IMR-90 (cell line): ENCODE measurements at regions not wholly inside any gene's neighbourhood (a gene's known extent, or its start where the extent isn't known, plus 50 kb on each side); places are given as distances from the start of the nearest gene placed in this dataset.

Experiments
- ATAC-seq: fragments of 200-7000 bp; cut with Tn5 transposase; 2 replicates; pipeline ENCODE4 v1.9.1; 2020; ENCODE audit warnings: low read depth, mild to moderate bottlenecking, moderate library complexity
- BruUV-seq: library from RNA; stranded (reverse); fragments of 400-500 nt; replicated peaks from 2 replicates; lab custom pipeline; 2021; lab: Mats Ljungman, UMichigan
- CTCF ChIA-PET: fragments of 300-600 bp; formaldehyde crosslinking; extraction: SDS; loops from one replicate; lab custom pipeline; 2021; ENCODE audit warnings: antibody characterized with exemption; lab: Yijun Ruan, JAX
- POLR2A ChIA-PET: fragments of 300-600 bp; sonication (Branson Sonifier 250); formaldehyde crosslinking; loops from one replicate; lab custom pipeline; 2022; ENCODE audit warnings: antibody characterized with exemption; ENCODE audit not compliant: unreplicated experiment; lab: Charles Lee
- DNase-seq: peaks from one replicate; pipeline ENCODE4 v3.0.0; 2013
- H2AFZ ChIP-seq: replicated peaks from 2 replicates; pipeline ENCODE3; 2013; ENCODE audit warnings: low read length, mild to moderate bottlenecking; ENCODE audit not compliant: poor library complexity
- H2AK5ac ChIP-seq: 2 replicates; pipeline ENCODE4 v1.6.1; 2013; ENCODE audit warnings: low read depth, low read length, inconsistent platforms
- H2AK9ac ChIP-seq: replicated peaks from 2 replicates; pipeline ENCODE3; 2013; ENCODE audit warnings: mild to moderate bottlenecking, low read depth, low read length, moderate library complexity; ENCODE audit not compliant: poor library complexity
- H2BK120ac ChIP-seq: 2 replicates; pipeline ENCODE4 v1.6.1; 2013; ENCODE audit warnings: low read depth, low read length, inconsistent platforms
- H2BK15ac ChIP-seq: 3 replicates; pipeline ENCODE4 v1.6.1; 2013; ENCODE audit warnings: low read depth, low read length, inconsistent platforms
- H2BK20ac ChIP-seq: 2 replicates; pipeline ENCODE4 v1.6.1; 2013; ENCODE audit warnings: low read depth, mild to moderate bottlenecking, inconsistent platforms, low read length, moderate library complexity
- H2BK5ac ChIP-seq: 2 replicates; pipeline ENCODE4 v1.6.1; 2013; ENCODE audit warnings: mild to moderate bottlenecking, low read depth, low read length, inconsistent platforms; ENCODE audit not compliant: poor library complexity, severe bottlenecking
- H3K14ac ChIP-seq: replicated peaks from 2 replicates; pipeline ENCODE4 v1.6.1; 2013; ENCODE audit warnings: low read depth, low read length, inconsistent platforms
- H3K18ac ChIP-seq: 2 replicates; pipeline ENCODE4 v1.6.1; 2013; ENCODE audit warnings: low read depth, low read length, control low read depth
- H3K23ac ChIP-seq: 2 replicates; pipeline ENCODE4 v1.6.1; 2013; ENCODE audit warnings: low read depth, low read length, inconsistent platforms
- H3K27ac ChIP-seq: 2 replicates; pipeline ENCODE4 v1.5.1; 2013; ENCODE audit warnings: mild to moderate bottlenecking, control low read depth, low read length; ENCODE audit not compliant: insufficient read depth
- H3K27me3 ChIP-seq: 2 replicates; pipeline ENCODE4 v1.6.1; 2013; ENCODE audit warnings: low read length; ENCODE audit not compliant: control insufficient read depth, insufficient read depth
- H3K36me3 ChIP-seq: 2 replicates; pipeline ENCODE4 v1.6.1; 2013; ENCODE audit warnings: low read length, mixed read lengths; ENCODE audit not compliant: control insufficient read depth, insufficient read depth
- H3K4ac ChIP-seq: 2 replicates; pipeline ENCODE4 v1.6.1; 2013; ENCODE audit warnings: low read depth, low read length, inconsistent platforms
- H3K4me1 ChIP-seq: 2 replicates; pipeline ENCODE4 v1.6.1; 2013; ENCODE audit warnings: low read length, mixed read lengths; ENCODE audit not compliant: control insufficient read depth, insufficient read depth
- H3K4me2 ChIP-seq: 2 replicates; pipeline ENCODE4 v1.6.1; 2013; ENCODE audit warnings: low read depth, mild to moderate bottlenecking, control low read depth, low read length, moderate library complexity
- H3K4me3 ChIP-seq: 2 replicates; pipeline ENCODE4 v1.5.1; 2013; ENCODE audit warnings: low read depth, mild to moderate bottlenecking, control low read depth, low read length, moderate library complexity; ENCODE audit not compliant: insufficient read depth
- H3K56ac ChIP-seq: 2 replicates; pipeline ENCODE4 v1.6.1; 2013; ENCODE audit warnings: low read length, inconsistent platforms; ENCODE audit not compliant: insufficient read depth; ENCODE audit errors: extremely low read depth
- H3K79me1 ChIP-seq, 2 experiments: 2 replicates each; pipeline ENCODE4 v1.6.1; 2013; ENCODE audit warnings: low read length in 2 of 2, inconsistent platforms in 1 of 2, low read depth in 1 of 2
- H3K9ac ChIP-seq: 2 replicates; pipeline ENCODE4 v1.6.1; 2013; ENCODE audit warnings: low read depth, low read length, control low read depth
- H3K9me1 ChIP-seq: 2 replicates; pipeline ENCODE4 v1.6.1; 2013; ENCODE audit warnings: low read length, inconsistent platforms; ENCODE audit not compliant: insufficient read depth
- H3K9me3 ChIP-seq: 2 replicates; pipeline ENCODE4 v1.6.1; 2013; ENCODE audit warnings: low read length; ENCODE audit not compliant: control insufficient read depth, insufficient read depth
- H4K20me1 ChIP-seq: 2 replicates; pipeline ENCODE4 v1.6.1; 2013; ENCODE audit warnings: low read length, inconsistent platforms; ENCODE audit not compliant: insufficient read depth
- H4K5ac ChIP-seq: 2 replicates; pipeline ENCODE4 v1.6.1; 2013; ENCODE audit warnings: mild to moderate bottlenecking, low read depth, low read length, control low read depth
- H4K8ac ChIP-seq, 2 experiments: 2 replicates each; pipeline ENCODE4 v1.6.1; 2013; ENCODE audit warnings: low read depth in 2 of 2, low read length in 2 of 2, control low read depth in 1 of 2, inconsistent platforms in 1 of 2
- H4K91ac ChIP-seq: 2 replicates; pipeline ENCODE4 v1.6.1; 2013; ENCODE audit warnings: low read depth, low read length, inconsistent platforms; ENCODE audit not compliant: insufficient read depth
- FOS ChIP-seq: fragments of 150-350 bp; IDR thresholded peaks from 2 replicates; pipeline ENCODE4 v1.6.1; 2016; ENCODE audit warnings: low read depth, low read length
- dilution Hi-C: fragments of 300-500 bp; cut with HindIII; formaldehyde crosslinking; loops from one replicate; pipeline ENCODE4 v1.14.3; 2018; ENCODE audit warnings: low sequenced_read_pairs; ENCODE audit not compliant: unreplicated experiment
- in situ Hi-C: fragments of 300-500 bp; cut with MboI; formaldehyde crosslinking; loops from 3 replicates; pipeline ENCODE4 v1.14.3; 2019; ENCODE audit warnings: low sequenced_read_pairs, inconsistent platforms, mixed read lengths
- intact Hi-C: fragments of 100-400 bp; cut with micrococcal nuclease; formaldehyde crosslinking; loops from 2 replicates; pipeline ENCODE4 v1.10.0; 2022
- TF ChIP-seq, protein P1 (sequence below): fragments of 150-350 bp; IDR thresholded peaks from 2 replicates; pipeline ENCODE4 v1.6.1; 2017; ENCODE audit warnings: mild to moderate bottlenecking, antibody characterized with exemption, low read length, low read depth

DNA sequence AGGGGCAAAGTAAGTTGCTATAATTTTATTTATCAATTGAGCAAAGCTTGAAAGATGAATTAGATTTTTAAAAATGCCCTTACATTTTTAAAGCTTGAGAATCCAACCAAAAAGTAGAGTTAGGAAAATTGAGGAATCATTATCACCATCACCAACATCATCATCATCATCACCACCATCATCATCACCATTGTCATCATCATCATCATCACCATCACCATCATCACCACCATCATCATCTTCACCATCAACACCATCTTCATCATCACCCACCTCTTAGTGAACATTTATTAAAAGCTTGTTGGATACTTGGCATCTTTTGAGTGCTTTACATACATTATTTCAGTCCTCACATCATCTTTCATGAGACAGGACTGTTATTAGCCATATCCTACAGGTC is 504.4 kb upstream of the TNP1 start:
- Histone ChIP-seq H3K23ac (no peak overlapping the region), H4K20me1 (no peaks in the 10 kb centered on the region), H3K4ac (peak overlapping the region; percentile 44; the same call in 1 of the 2 replicates), H4K91ac (peak overlapping the region; percentile 74), H4K8ac (peak overlapping the region; percentile 79 to 89; a peak in 3 of 4 replicates), H2AK5ac (peak overlapping the region; percentile 93), H3K4me3 (no peak overlapping the region), H2BK5ac (no peak overlapping the region), H2BK15ac (peak overlapping the region; percentile 98), H4K5ac (no peak overlapping the region; the same call in 1 of the 2 replicates), H3K9me1 (peaks cover 31% of the 10 kb centered on the region), H2BK20ac (peak overlapping the region; percentile 74; the same call in 1 of the 2 replicates), H3K27ac (no peak overlapping the region), H3K9me3 (no peaks in the 10 kb centered on the region), H3K56ac (no peak overlapping the region), H3K4me2 (no peak overlapping the region), H3K14ac (peak overlapping the region; percentile 54; the same call in 1 of the 2 replicates), H2BK120ac (peak overlapping the region; percentile 100), H3K18ac (peak overlapping the region; percentile 59; the same call in 1 of the 2 replicates), H3K36me3 (no peaks in the 10 kb centered on the region), H3K27me3 (no peaks in the 10 kb centered on the region), H3K9ac (no peak overlapping the region), H3K4me1 (peaks cover 48% of the 10 kb centered on the region), H3K79me1 (peaks cover 0 to 19% of the 10 kb centered on the region in 2 experiments; a peak in 3 of 4 replicates), H2AK9ac (no peak overlapping the region), H2AFZ (no peak overlapping the region)
- dilution Hi-C loops = no loop called here
- BruUV-seq = no TSS peak
- intact Hi-C loops = loop anchor here (10.0 kb wide), 1 partner anchor 669 kb away; the partner anchor contains the start of gene IGFBP5
- no peak for DNase-seq
- ATAC-seq = no peak
- ChIA-PET CTCF (no interaction called here), POLR2A (no interaction called here)
- TF ChIP-seq FOS = no peak
- TF ChIP-seq, protein P1, sequence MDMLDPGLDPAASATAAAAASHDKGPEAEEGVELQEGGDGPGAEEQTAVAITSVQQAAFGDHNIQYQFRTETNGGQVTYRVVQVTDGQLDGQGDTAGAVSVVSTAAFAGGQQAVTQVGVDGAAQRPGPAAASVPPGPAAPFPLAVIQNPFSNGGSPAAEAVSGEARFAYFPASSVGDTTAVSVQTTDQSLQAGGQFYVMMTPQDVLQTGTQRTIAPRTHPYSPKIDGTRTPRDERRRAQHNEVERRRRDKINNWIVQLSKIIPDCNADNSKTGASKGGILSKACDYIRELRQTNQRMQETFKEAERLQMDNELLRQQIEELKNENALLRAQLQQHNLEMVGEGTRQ = no peak
- in situ Hi-C loops = no loop called here
